Sciatic nerve (tissue), 2 donors: ENCODE measurements at regions not wholly inside any gene's neighbourhood (a gene's known extent, or its start where the extent isn't known, plus 50 kb on each side); places are given as distances from the start of the nearest gene placed in this dataset.
"Not testable (repeated sequence)": the region's sequence is repeated elsewhere in the genome, so short reads cannot be mapped to it uniquely, and the experiment has no call there.

Experiments used
- ATAC-seq: fragments of 200-7000 bp; cut with Tn5 transposase; one replicate; pipeline ENCODE4 v1.9.1; 2020; ENCODE audit warnings: mild to moderate bottlenecking, moderate library complexity
- DNase-seq: peaks from one replicate; pipeline ENCODE4 v3.0.0-alpha.2; 2020; ENCODE audit warnings: low spot score
- intact Hi-C: fragments of 100-400 bp; cut with DNase I; formaldehyde crosslinking; loops from one replicate; pipeline ENCODE4 v1.14.2; 2022
- donor health status: DM: no; HTN: no; CAD: no.
- donor health status: DM: no; HTN: no; CAD: no.

DNA sequence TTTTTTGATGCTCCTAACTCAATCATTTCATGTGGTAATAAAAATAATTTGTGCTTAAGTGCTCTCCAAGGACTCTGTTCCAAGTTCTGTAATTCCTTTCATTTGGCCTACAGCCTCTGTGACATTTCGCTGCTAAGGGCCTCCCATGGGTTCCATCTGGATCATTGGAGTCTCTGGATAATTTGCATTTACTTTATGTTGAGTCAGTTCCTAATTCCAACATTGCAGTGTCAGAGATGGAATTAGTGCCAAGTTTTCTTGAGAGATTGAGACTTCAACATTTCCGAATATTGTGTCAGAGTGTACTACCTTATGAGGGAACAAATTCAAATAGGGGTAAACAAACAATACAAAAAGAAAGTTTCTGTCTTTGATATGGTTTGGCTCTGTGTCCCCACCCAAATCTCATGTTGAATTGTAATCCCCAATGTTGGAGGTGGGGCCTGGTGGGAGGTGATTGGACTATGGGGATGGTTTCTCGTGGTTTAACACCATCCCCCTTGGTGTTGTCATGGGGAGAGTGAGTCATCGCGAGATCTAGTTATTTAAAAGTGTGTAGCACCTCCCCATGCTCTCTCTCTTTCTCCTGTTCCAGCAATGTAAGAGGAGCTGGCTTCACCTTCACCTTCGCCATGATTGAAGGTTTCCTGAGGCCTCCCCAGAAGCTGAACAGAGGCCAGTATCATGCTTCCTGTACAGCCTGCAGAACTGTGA is 244.1 kb upstream of the TBX18 start:
- ATAC-seq = peak; percentile 49
- no peak for DNase-seq
- intact Hi-C loops = no loop called here

GRCh38 chr6:85006362-85006761 is 242.0 kb upstream of the TBX18 start:
- no peak for ATAC-seq
- DNase-seq = no peak
- intact Hi-C loops = no loop called here

DNA sequence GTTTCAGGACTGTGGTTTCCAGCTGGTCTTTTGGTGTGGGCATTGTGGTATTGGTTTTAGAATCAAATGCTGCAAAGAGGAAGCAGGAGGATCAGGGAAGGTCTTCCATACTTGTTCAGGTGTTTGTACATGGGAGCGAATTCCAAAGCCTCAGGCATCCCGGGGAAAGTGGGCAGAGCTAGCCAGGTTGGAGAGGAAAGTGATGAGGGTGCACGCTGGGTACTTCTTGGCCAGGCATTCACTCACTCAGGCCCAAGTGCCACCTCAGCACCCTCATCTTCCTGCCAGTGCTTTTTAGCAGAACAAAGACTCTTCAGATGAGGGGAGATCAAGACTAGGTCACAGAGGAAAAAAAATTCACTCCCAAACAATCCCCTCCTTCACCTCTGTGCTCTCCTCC is 241.1 kb upstream of the TBX18 start:
- ATAC-seq (no peak), DNase-seq (no peak)
- intact Hi-C loops = no loop called here

GRCh38 chr6:85004361-85004995 is 240.1 kb upstream of the TBX18 start:
- ATAC-seq = peak; percentile 86
- intact Hi-C loops = no loop called here
- DNase-seq = no peak

DNA sequence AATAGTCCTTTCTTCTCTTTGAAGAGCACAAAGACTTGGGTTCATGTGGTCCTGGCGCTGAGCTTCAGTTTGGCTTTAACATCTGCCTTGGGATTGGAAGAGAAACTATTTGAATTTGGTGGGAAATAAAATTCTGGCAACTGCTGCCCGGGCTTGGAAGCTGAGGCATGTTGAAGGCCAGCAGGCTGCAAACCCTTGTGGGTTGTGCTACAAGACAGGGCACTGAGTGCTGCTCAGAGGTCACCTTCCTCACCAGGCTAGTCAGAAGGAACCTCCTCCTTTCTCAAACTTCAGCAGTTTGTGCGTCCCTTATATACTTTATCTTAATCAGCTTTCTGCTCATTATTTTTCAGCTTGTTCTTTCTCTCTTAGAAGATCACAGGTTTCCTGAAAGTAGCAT is 238.4 kb upstream of the TBX18 start:
- intact Hi-C loops = no loop called here
- no peak for DNase-seq
- peak; percentile 23 for ATAC-seq

- DNase-seq = no peak
- intact Hi-C loops = no loop called here
- ATAC-seq = no peak
These were observed 235.6 kb upstream of the TBX18 start for GRCh38 chr6:85000001-85000400.

DNA sequence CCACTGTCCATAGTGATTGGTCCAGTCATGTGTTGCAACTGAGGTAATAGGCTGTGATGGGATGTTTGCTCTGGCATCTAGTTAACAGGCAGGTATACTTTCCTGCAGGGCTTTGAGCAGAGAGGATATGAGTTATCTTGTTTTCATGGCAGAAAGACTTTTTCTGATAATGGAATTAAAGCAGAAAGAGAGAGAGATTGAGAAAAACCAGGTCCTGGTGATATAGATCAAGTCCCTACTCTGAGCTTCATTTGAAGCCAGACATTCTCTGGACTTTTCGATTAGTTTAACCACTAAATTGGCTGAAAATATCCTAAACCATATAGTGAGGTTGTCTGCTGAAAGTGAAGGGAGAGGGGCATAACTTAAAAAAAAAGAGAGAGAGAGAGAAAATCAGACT is 233.8 kb upstream of the TBX18 start:
- intact Hi-C loops = no loop called here
- DNase-seq (no peak), ATAC-seq (no peak)

DNA sequence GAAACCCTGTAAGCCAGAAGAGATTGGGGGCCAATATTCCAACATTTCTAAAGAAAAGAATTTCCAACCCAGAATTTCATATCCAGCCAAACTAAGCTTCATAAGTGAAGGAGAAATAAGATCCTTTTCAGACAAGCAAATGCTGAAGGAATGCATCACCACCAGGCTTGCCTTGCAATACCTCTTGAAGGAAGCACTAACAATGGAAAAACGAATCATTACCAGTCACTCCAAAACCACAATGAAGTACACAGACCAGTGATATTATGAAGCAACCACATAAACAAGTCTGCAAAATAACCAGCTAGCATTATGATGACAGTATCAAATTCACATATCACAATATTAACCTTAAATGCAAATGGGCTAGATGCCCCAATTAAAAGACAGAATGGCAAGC is 224.4 kb upstream of the TBX18 start:
- ATAC-seq, intact Hi-C loops, DNase-seq: not testable (repeated sequence)

DNA sequence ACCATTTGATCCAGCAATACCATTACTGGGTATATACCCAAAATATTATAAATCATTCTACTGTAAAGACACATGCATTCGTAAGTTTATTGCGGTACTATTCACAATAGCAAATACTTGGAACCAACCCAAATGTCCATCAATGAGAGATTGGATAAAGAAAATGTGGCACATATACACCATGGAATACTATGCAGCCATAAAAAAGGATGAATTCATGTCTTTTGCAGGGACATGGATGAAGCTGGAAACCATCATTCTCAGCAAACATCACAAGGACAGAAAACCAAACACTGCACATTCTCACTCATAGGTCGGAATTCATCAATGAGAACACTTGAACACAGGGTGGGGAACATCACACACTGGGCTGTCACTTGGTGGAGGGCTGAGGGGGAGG is 221.1 kb upstream of the TBX18 start:
- ATAC-seq, DNase-seq, intact Hi-C loops: not testable (repeated sequence)

GRCh38 chr6:84979541-84979940 is 215.1 kb upstream of the TBX18 start:
- DNase-seq (no peak), ATAC-seq (no peak)
- intact Hi-C loops = no loop called here

DNA sequence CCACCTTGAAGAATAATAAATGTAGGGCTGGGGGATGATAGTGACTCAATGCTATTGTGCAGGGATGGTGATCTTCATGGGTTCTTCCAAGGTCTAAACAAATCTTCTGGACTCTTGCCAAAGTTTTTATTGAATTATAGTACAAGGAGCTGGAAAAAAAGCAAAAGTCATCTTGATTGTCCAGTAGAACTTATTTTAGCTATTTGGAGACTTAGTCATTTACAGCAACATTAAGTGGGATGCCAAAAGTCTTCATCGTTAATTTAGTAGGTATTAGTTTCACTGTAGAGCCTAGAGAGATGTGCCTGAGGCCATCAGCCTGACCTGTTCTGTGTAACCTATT is 212.9 kb upstream of the TBX18 start:
- intact Hi-C loops = no loop called here
- ATAC-seq (no peak), DNase-seq (no peak)

DNA sequence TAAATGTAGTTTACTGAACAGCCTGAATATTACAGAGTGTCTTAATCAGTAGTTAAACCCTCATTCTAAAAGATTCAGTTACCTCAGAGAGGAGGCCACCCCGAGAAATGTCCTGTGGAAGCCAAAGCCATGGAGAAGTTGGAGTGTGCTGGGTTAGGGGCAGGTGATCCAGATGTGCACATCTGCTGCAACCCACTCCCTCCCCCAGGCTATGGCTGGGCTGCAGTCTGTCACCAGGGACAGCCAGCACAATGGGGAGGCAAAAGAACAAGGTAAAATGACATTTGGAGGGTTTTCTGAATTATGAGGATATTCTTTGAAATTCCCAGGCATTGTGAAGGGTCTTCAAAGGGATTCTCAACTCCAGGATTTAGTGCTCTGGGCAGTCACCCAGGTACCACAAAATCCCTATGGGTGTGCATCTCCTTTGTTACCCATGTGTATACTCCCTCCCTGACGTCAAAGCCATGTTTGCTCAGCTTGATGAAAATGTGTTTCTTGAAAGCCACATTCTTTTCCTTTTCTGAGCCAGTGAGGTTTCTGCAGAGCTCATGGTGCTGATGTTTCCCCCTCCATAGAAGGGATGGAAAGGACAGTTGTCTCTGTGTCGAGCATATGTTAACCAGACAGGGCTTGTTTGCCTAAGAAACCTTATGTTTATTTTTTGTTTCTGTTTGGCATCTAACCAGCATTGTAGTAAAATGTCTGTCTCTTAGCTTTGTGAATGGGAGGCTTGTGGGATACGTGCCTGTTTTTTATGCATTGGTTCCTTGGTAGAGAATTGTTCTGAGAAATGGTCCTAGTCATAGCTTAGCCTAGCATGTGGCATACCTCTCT is 212.3 kb upstream of the TBX18 start:
- DNase-seq = peak; percentile 62
- intact Hi-C loops = no loop called here
- ATAC-seq = peak; percentile 80

GRCh38 chr6:84975316-84975715 is 210.9 kb upstream of the TBX18 start:
- intact Hi-C loops = no loop called here
- ATAC-seq (no peak), DNase-seq (no peak)

DNA sequence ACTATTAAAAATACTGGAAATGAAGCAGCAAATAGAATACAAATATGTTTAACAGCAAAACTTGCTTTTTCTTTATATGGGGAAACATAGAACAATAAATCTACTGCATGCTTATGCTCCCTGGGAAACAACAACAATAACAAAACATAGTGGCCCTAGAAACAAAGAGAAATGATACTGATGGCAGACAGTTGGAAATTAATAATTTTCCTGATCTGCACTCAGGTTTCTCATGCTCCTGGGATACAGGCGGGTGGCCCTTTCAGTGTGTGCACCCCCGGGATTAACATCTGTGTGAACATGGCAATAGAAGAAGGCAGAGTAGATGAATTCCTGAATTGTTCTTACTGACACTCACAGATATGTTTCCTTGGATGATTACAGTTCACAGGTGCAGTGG is 209.2 kb upstream of the TBX18 start:
- intact Hi-C loops = no loop called here
- DNase-seq = no peak
- ATAC-seq = peak; percentile 67

DNA sequence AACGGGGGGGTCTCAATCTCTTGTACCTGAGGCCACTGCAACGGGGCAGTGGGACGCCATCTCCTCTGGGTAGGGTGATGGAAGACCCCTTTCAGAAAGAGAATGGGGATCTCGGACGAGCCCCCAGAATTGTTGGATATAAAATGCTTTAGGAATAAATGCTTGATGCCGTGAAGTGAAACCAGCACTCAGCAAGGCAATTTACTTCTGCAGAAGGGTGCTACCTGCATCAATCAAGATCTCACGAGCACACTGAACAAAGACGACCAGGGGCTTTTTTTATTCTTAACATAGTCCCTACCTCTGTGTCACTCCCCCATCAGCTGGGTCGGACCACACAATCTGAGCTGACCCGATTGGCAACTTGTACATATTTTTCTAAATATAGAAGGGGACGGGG is 203.6 kb upstream of the TBX18 start:
- ATAC-seq = no peak
- no peak for DNase-seq
- intact Hi-C loops = no loop called here

DNA sequence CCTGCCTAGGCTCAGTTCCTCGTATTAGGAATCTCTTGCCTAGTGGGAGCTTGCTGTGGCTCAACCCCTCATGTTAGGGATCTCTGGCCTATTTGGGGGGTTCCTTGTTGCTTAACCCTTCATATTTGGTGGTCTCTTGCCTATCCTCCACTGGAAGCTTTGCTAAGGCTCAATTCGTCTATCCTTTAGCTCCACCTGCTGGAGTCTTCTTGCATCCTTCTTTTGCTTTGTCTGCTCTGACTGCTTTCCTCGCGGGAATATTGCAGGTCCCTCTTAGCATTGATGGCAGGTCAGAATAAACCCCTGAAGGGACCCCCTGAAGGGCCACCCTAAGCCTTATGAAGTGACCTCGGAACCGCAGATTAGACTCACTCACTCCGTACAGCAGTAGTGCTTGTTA is 203.0 kb upstream of the TBX18 start:
- DNase-seq (no peak), ATAC-seq (no peak)
- intact Hi-C loops = no loop called here

GRCh38 chr6:84953111-84953755 is 188.8 kb upstream of the TBX18 start:
- ATAC-seq = peak; percentile 56
- intact Hi-C loops = no loop called here
- DNase-seq = no peak

GRCh38 chr6:84944926-84945325 is 180.5 kb upstream of the TBX18 start:
- DNase-seq, intact Hi-C loops, ATAC-seq: not testable (repeated sequence)

DNA sequence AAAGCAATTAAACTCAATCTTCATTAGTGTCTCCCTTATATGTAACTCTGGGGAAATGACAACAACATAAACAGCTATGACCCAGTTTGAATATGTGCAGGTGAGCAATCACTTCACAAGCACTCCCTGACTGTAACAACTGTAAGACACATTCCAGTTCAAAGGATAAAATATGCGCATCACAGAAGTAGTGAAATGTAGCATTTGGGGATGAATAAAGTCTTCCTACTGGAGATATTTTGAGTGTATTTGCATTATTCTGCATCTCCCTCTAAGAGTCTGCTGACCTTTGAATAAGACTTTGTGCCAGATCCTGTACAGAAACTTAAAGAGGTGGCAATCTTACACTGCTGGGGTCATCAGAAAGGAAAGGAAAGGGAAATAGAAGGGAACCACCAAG is 179.5 kb upstream of the TBX18 start:
- no peak for DNase-seq
- intact Hi-C loops = no loop called here
- ATAC-seq = no peak

- DNase-seq, ATAC-seq, intact Hi-C loops: not testable (repeated sequence)
These were observed 177.2 kb upstream of the TBX18 start for GRCh38 chr6:84941609-84942008.
